Activated CD8-positive, alpha-beta memory T cell treated with anti-CD3 and anti-CD28 coated beads, Interleukin-2, amount 50 U/mL, for 1 hour (primary cell): ENCODE measurements at regions not wholly inside any gene's neighbourhood (a gene's known extent, or its start where the extent isn't known, plus 50 kb on each side); places are given as distances from the start of the nearest gene placed in this dataset.
"Not testable (repeated sequence)": the region's sequence is repeated elsewhere in the genome, so short reads cannot be mapped to it uniquely, and the experiment has no call there.

ENCODE experiments used
- DNase-seq: peaks from one replicate; pipeline ENCODE4 v3.0.0-alpha.2; 2020; ENCODE audit errors: extremely low read depth

- DNase-seq: no peak
These were observed 273.2 kb downstream of the CD83 start for GRCh38 chr6:14390805-14391204.

- DNase-seq: no peak
These were observed 276.3 kb downstream of the CD83 start for GRCh38 chr6:14393910-14394309.

GRCh38 chr6:14396392-14396791 lies 278.8 kb downstream of the CD83 start:
- DNase-seq: no peak

GRCh38 chr6:14396826-14397517 lies 279.4 kb downstream of the CD83 start:
- DNase-seq: no peak

- DNase-seq: no peak
These were observed 279.9 kb downstream of the CD83 start for GRCh38 chr6:14397518-14397901.

GRCh38 chr6:14398953-14399352 lies 281.4 kb downstream of the CD83 start:
- no peak for DNase-seq

- no peak for DNase-seq
These were observed 282.1 kb downstream of the CD83 start for GRCh38 chr6:14399635-14400034.

GRCh38 chr6:14401246-14401645 lies 283.7 kb downstream of the CD83 start:
- DNase-seq: no peak

- no peak for DNase-seq
These were observed 289.2 kb downstream of the CD83 start for GRCh38 chr6:14406614-14407331.

- no peak for DNase-seq
These were observed 290.9 kb downstream of the CD83 start for GRCh38 chr6:14408446-14408845.

GRCh38 chr6:14412026-14412425 lies 294.5 kb downstream of the CD83 start:
- DNase-seq: no peak

- no peak for DNase-seq
These were observed 297.9 kb downstream of the CD83 start for GRCh38 chr6:14415452-14415851.

GRCh38 chr6:14417377-14417776 lies 299.8 kb downstream of the CD83 start:
- DNase-seq: no peak

GRCh38 chr6:14419224-14419623 lies 301.7 kb downstream of the CD83 start:
- DNase-seq: not testable (repeated sequence)

- no peak for DNase-seq
These were observed 304.5 kb downstream of the CD83 start for GRCh38 chr6:14422061-14422460.

- no peak for DNase-seq
These were observed 305.3 kb downstream of the CD83 start for GRCh38 chr6:14422917-14423316.

GRCh38 chr6:14423330-14423729 lies 305.8 kb downstream of the CD83 start:
- no peak for DNase-seq

GRCh38 chr6:14423955-14424354 lies 306.4 kb downstream of the CD83 start:
- no peak for DNase-seq

- DNase-seq: no peak
These were observed 308.2 kb downstream of the CD83 start for GRCh38 chr6:14425805-14426204.

- DNase-seq: no peak
These were observed 308.7 kb downstream of the CD83 start for GRCh38 chr6:14426281-14426680.

GRCh38 chr6:14428269-14428668 lies 310.7 kb downstream of the CD83 start:
- DNase-seq: no peak

GRCh38 chr6:14429396-14429795 lies 311.8 kb downstream of the CD83 start:
- no peak for DNase-seq

GRCh38 chr6:14430218-14430617 lies 312.6 kb downstream of the CD83 start:
- DNase-seq: no peak
